Amniotic epithelial cell (primary cell): ENCODE measurements at regions not wholly inside any gene's neighbourhood (a gene's known extent, or its start where the extent isn't known, plus 50 kb on each side); places are given as distances from the start of the nearest gene placed in this dataset.

Experiments
- DNase-seq: peaks from one replicate; pipeline ENCODE4 v3.0.0-alpha.2; 2010; ENCODE audit warnings: low read depth

- DNase-seq: no peak
Observed at GRCh38 chr12:132424811-132425210, 65.1 kb upstream of the FBRSL1 start.

- DNase-seq: no peak
Observed at GRCh38 chr12:132423820-132424645, 65.9 kb upstream of the FBRSL1 start.

- DNase-seq: no peak
Observed at GRCh38 chr12:132423251-132423819, 66.6 kb upstream of the FBRSL1 start.

- no peak for DNase-seq
Observed at GRCh38 chr12:132422381-132423043, 67.4 kb upstream of the FBRSL1 start.

GRCh38 chr12:132422040-132422380 is 67.9 kb upstream of the FBRSL1 start:
- no peak for DNase-seq

GRCh38 chr12:132419631-132420246 is 70.2 kb upstream of the FBRSL1 start:
- DNase-seq: no peak

GRCh38 chr12:132418393-132418925 is 71.5 kb upstream of the FBRSL1 start:
- DNase-seq: no peak

GRCh38 chr12:132417741-132418140 is 72.2 kb upstream of the FBRSL1 start:
- no peak for DNase-seq

GRCh38 chr12:132416827-132417226 is 73.1 kb upstream of the FBRSL1 start:
- DNase-seq: no peak

- no peak for DNase-seq
Observed at GRCh38 chr12:132416121-132416673, 73.8 kb upstream of the FBRSL1 start.

- no peak for DNase-seq
Observed at GRCh38 chr12:132415327-132416120, 74.4 kb upstream of the FBRSL1 start.

GRCh38 chr12:132414634-132415326 is 75.2 kb upstream of the FBRSL1 start:
- peak; percentile 49 for DNase-seq

GRCh38 chr12:132413931-132414588 is 75.9 kb upstream of the FBRSL1 start:
- DNase-seq: no peak

GRCh38 chr12:132411457-132411856 is 78.5 kb upstream of the FBRSL1 start:
- DNase-seq: no peak

GRCh38 chr12:132410849-132411248 is 79.1 kb upstream of the FBRSL1 start:
- no peak for DNase-seq

- DNase-seq: no peak
Observed at GRCh38 chr12:132410296-132410625, 79.7 kb upstream of the FBRSL1 start.

GRCh38 chr12:132409495-132410295 is 80.3 kb upstream of the FBRSL1 start:
- no peak for DNase-seq

GRCh38 chr12:132408626-132409494 is 79.5 kb upstream of the GALNT9 start:
- no peak for DNase-seq

GRCh38 chr12:132407992-132408391 is 78.6 kb upstream of the GALNT9 start:
- DNase-seq: no peak
